IMR-90 (cell line): ENCODE measurements at regions not wholly inside any gene's neighbourhood (a gene's known extent, or its start where the extent isn't known, plus 50 kb on each side); places are given as distances from the start of the nearest gene placed in this dataset.

Experiments
- FOS ChIP-seq: fragments of 150-350 bp; IDR thresholded peaks from 2 replicates; pipeline ENCODE4 v1.6.1; 2016; ENCODE audit warnings: low read depth, low read length
- MAFK ChIP-seq: IDR thresholded peaks from 2 replicates; pipeline ENCODE4 v1.6.1; 2012; ENCODE audit warnings: low read depth, low read length, improper control_type of control experiment
- MAZ ChIP-seq: IDR thresholded peaks from 2 replicates; pipeline ENCODE4 v1.6.1; 2012; ENCODE audit warnings: low read depth, mild to moderate bottlenecking, low read length, improper control_type of control experiment, moderate library complexity, borderline replicate concordance
- MXI1 ChIP-seq: IDR thresholded peaks from 2 replicates; pipeline ENCODE4 v1.6.1; 2012; ENCODE audit warnings: low read depth, mild to moderate bottlenecking, low read length, moderate library complexity, borderline replicate concordance
- NFE2L2 ChIP-seq: fragments of 150-350 bp; IDR thresholded peaks from 2 replicates; pipeline ENCODE4 v1.6.1; 2016; ENCODE audit warnings: low read depth, mild to moderate bottlenecking, low read length
- POLR2A ChIP-seq: IDR thresholded peaks from 2 replicates; pipeline ENCODE4 v1.6.1; 2012; ENCODE audit warnings: mild to moderate bottlenecking, low read depth, low read length
- RAD21 ChIP-seq: IDR thresholded peaks from 2 replicates; pipeline ENCODE4 v1.6.1; 2012; ENCODE audit warnings: low read length, improper control_type of control experiment
- RCOR1 ChIP-seq: IDR thresholded peaks from 2 replicates; pipeline ENCODE4 v1.6.1; 2012; ENCODE audit warnings: mild to moderate bottlenecking, low read length, improper control_type of control experiment; ENCODE audit not compliant: insufficient replicate concordance
- RFX5 ChIP-seq: IDR thresholded peaks from 2 replicates; pipeline ENCODE4 v1.8.0; 2012; ENCODE audit warnings: low read depth, mild to moderate bottlenecking, low read length, moderate library complexity
- TF ChIP-seq, protein P1 (sequence below): conservative IDR thresholded peaks from 2 replicates; pipeline ENCODE4 v1.5.1; 2012; ENCODE audit warnings: mild to moderate bottlenecking, low read depth, low read length, improper control_type of control experiment
- TF ChIP-seq, protein P2 (sequence below): fragments of 150-350 bp; IDR thresholded peaks from 2 replicates; pipeline ENCODE4 v1.6.1; 2017; ENCODE audit warnings: mild to moderate bottlenecking, antibody characterized with exemption, low read length, low read depth
- TF ChIP-seq, protein P3 (sequence below): fragments of 150-350 bp; IDR thresholded peaks from 2 replicates; pipeline ENCODE4 v1.6.1; 2016; ENCODE audit warnings: low read depth, mild to moderate bottlenecking, low read length, moderate library complexity, borderline replicate concordance

DNA sequence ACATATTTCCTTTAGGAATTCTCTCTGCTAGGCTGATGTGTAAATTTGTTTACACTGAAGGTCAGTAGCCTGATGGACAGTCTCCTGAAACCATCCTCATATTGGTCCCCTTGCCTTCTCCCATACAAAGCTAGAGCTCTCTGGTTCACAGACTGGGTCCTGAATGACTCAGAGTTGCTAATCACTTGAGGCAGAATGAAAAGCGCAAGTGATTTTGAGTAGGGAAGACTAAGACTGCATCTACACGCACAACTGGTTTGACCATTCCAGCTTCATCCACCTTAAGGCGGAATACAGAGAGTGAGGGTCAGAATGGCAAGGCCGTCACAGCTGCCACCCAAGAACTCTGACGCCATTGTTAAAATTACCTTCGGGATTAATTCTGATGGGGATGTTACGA, 70.2 kb upstream of the KIF26B start:
- TF ChIP-seq RAD21 (no peak), MXI1 (no peak), NFE2L2 (no peak), POLR2A (no peak), RFX5 (no peak), MAZ (no peak), MAFK (no peak), FOS (no peak), RCOR1 (no peak)
- TF ChIP-seq, protein P1, sequence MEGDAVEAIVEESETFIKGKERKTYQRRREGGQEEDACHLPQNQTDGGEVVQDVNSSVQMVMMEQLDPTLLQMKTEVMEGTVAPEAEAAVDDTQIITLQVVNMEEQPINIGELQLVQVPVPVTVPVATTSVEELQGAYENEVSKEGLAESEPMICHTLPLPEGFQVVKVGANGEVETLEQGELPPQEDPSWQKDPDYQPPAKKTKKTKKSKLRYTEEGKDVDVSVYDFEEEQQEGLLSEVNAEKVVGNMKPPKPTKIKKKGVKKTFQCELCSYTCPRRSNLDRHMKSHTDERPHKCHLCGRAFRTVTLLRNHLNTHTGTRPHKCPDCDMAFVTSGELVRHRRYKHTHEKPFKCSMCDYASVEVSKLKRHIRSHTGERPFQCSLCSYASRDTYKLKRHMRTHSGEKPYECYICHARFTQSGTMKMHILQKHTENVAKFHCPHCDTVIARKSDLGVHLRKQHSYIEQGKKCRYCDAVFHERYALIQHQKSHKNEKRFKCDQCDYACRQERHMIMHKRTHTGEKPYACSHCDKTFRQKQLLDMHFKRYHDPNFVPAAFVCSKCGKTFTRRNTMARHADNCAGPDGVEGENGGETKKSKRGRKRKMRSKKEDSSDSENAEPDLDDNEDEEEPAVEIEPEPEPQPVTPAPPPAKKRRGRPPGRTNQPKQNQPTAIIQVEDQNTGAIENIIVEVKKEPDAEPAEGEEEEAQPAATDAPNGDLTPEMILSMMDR, result no peak
- TF ChIP-seq, protein P2, sequence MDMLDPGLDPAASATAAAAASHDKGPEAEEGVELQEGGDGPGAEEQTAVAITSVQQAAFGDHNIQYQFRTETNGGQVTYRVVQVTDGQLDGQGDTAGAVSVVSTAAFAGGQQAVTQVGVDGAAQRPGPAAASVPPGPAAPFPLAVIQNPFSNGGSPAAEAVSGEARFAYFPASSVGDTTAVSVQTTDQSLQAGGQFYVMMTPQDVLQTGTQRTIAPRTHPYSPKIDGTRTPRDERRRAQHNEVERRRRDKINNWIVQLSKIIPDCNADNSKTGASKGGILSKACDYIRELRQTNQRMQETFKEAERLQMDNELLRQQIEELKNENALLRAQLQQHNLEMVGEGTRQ, result no peak
- TF ChIP-seq, protein P3, sequence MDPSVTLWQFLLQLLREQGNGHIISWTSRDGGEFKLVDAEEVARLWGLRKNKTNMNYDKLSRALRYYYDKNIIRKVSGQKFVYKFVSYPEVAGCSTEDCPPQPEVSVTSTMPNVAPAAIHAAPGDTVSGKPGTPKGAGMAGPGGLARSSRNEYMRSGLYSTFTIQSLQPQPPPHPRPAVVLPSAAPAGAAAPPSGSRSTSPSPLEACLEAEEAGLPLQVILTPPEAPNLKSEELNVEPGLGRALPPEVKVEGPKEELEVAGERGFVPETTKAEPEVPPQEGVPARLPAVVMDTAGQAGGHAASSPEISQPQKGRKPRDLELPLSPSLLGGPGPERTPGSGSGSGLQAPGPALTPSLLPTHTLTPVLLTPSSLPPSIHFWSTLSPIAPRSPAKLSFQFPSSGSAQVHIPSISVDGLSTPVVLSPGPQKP, result no peak
